T-helper 1 cell treated with Interleukin-12 subunit alpha and Interleukin-12 subunit beta and Interleukin-4 antibody, amounts not matched to agents 30 μg/mL and 1 μg/mL, for 36 hours (primary cell): ENCODE measurements at regions not wholly inside any gene's neighbourhood (a gene's known extent, or its start where the extent isn't known, plus 50 kb on each side); places are given as distances from the start of the nearest gene placed in this dataset.
"Not testable (repeated sequence)": the region's sequence is repeated elsewhere in the genome, so short reads cannot be mapped to it uniquely, and the experiment has no call there.

Experiments
- H3K27ac Mint-ChIP-seq: one replicate; pipeline ENCODE4 v1.8.0; 2021; ENCODE audit warnings: mild to moderate bottlenecking, mixed read lengths
- H3K27me3 Mint-ChIP-seq: one replicate; pipeline ENCODE4 v1.8.0; 2021; ENCODE audit warnings: low read depth, mixed read lengths
- H3K36me3 Mint-ChIP-seq: one replicate; pipeline ENCODE4 v1.8.0; 2021; ENCODE audit warnings: low read depth, mixed read lengths
- H3K4me1 Mint-ChIP-seq: one replicate; pipeline ENCODE4 v1.8.0; 2021; ENCODE audit warnings: low read depth, mixed read lengths
- H3K4me3 Mint-ChIP-seq: one replicate; pipeline ENCODE4 v1.8.0; 2021; ENCODE audit warnings: mild to moderate bottlenecking, moderate library complexity, mixed read lengths
- H3K9me3 Mint-ChIP-seq: one replicate; pipeline ENCODE4 v1.8.0; 2021; ENCODE audit warnings: mixed read lengths

DNA sequence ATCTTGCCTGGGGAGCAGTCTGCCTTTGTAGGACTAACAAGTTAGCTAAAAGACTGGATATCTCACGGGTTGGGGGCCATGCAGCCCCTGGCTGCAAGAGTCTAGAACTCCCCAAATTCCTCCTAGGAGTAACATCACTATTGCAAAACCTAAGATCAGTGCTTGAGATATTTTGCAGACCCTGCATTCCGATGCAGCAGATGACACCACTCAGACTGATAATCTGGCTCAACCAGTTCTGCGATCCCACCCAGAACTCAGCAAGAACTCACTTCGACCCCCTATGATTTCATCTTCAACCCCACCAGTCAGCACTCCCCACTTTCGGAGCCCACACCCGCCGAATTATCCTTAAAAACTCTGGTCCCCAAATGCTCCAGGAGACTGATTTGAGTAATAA lies 834.0 kb downstream of the C4orf33 start:
- H3K4me1 Mint-ChIP-seq, result no peaks in the 10 kb centered on the region
- no peaks in the 10 kb centered on the region for H3K36me3 Mint-ChIP-seq
- H3K27me3 Mint-ChIP-seq, result no peaks in the 10 kb centered on the region
- no peak overlapping the region for H3K4me3 Mint-ChIP-seq
- H3K9me3 Mint-ChIP-seq, result no peaks in the 10 kb centered on the region
- no peak overlapping the region for H3K27ac Mint-ChIP-seq

DNA sequence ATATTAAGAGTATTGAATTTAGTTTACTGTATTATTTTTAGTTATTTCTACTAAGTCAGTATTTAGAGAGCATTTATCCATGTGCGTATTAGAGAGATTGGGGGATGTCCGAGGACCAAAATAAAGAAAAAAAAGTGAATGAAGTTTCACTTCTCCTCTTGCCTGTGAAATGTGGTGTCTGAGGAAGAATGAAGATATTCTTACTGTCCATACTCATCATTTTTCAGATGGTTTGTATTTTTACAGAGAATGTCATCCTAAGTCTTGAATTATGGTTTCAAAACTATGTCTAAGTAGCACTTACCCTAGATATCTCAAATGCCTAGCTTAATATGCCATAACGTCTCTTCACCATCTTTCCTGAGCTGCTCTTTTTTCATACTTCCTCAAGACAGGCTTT lies 854.3 kb downstream of the C4orf33 start:
- no peaks in the 10 kb centered on the region for H3K36me3 Mint-ChIP-seq
- H3K4me3 Mint-ChIP-seq, result no peak overlapping the region
- H3K9me3 Mint-ChIP-seq, result no peaks in the 10 kb centered on the region
- H3K27me3 Mint-ChIP-seq, result no peaks in the 10 kb centered on the region
- H3K27ac Mint-ChIP-seq, result no peak overlapping the region
- no peaks in the 10 kb centered on the region for H3K4me1 Mint-ChIP-seq

DNA sequence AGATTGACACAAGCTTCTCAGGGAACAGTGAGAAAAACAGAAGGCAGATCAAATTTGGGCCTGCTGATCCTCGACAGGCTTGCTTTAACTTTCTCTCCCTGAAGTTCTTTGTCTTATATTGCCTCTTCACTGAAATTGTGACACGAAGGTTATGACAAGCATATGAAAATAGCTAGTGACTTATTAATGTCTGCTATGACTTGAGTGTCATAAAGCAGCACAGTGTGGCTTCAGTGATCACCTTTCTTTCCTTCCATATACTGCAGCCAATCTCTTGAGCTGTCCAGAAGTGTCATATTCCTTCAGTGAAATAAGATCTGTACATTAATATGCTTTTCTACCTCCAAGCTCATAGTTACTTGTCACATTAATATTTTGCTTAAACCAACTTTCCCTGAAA lies 870.2 kb downstream of the C4orf33 start:
- Mint-ChIP-seq H3K4me3 (no peak overlapping the region), H3K36me3 (no peaks in the 10 kb centered on the region), H3K27me3 (no peaks in the 10 kb centered on the region), H3K27ac (no peak overlapping the region), H3K9me3 (no peaks in the 10 kb centered on the region), H3K4me1 (no peaks in the 10 kb centered on the region)

DNA sequence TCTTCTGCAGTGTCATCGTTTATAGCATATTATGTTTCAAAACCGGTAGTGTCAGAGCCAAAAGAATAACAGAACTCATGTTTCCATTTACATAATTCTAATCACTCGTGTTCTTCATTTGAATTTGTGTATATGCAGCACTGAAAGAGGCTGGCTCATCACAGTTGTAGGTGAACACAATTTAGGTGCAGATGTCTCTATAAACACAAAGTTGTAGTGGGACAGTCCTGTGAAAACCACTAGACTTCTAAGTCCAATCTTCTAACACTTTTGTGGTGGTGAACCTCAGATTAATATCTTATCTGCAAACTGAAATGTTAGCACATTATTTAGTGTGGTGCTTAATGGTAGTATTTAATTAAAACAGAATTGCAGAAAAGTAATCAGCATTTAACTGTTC lies 872.4 kb downstream of the C4orf33 start:
- H3K4me1 Mint-ChIP-seq, result no peaks in the 10 kb centered on the region
- H3K4me3 Mint-ChIP-seq, result no peak overlapping the region
- H3K36me3 Mint-ChIP-seq, result no peaks in the 10 kb centered on the region
- no peak overlapping the region for H3K27ac Mint-ChIP-seq
- H3K27me3 Mint-ChIP-seq, result no peaks in the 10 kb centered on the region
- no peaks in the 10 kb centered on the region for H3K9me3 Mint-ChIP-seq

DNA sequence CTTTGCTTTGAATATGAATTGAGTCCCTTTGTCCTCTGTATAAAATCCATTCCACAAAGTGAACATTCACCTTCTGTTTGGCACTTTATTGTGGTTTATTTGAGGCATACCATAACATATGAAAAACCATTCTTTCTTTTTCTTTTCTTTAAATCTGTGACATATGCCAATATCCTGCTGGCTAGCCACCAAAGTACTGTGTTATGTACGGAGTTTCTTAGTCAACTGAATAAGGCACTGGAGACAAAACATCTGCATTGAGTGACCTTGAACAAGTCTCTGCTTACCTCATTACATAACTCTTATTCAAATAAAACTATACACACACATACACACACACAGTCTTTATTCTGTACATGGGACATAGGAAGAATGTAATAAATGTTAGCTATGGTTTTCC lies 872.8 kb downstream of the C4orf33 start:
- Mint-ChIP-seq H3K36me3 (no peaks in the 10 kb centered on the region), H3K4me1 (no peaks in the 10 kb centered on the region), H3K27me3 (no peaks in the 10 kb centered on the region), H3K9me3 (no peaks in the 10 kb centered on the region), H3K27ac (no peak overlapping the region), H3K4me3 (no peak overlapping the region)

DNA sequence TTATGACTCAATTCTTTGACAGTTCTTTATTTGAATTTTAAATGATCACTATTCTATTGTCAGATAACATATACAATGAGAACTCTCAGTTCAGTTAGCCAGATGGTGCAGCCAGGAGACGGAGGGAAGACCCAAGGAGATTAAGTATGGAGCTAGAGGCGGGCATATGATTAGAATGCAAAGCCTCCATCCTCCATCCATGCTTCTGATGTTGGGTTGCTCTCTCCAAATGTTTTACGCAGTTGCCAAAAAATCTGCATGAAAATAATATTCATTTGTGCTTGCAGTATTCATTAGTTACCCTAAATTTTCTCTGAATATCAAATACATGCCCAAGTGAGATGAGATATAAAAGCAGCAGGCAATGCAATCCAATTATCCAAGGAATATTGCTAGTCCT lies 874.8 kb downstream of the C4orf33 start:
- Mint-ChIP-seq H3K9me3 (no peaks in the 10 kb centered on the region), H3K36me3 (no peaks in the 10 kb centered on the region), H3K27ac (no peak overlapping the region), H3K27me3 (no peaks in the 10 kb centered on the region), H3K4me1 (no peaks in the 10 kb centered on the region), H3K4me3 (no peak overlapping the region)

DNA sequence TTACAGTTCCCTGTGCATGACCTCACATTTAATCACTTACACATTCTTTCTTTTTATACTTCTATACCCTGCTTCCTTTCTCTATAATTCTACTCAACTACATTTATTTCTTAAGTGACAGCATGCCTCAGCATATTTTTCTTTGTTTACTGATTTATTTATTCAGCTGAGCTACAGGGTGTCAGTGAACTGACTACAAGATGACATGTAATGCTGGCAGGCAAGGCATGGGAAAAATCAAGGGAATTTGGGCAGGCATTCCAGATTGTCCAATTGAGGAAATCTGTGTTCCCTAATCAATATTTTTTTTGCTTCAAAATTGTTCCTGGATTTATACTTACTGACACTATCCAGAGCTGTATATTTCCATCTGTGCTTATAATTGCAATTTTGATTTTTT lies 875.5 kb downstream of the C4orf33 start:
- no peak overlapping the region for H3K27ac Mint-ChIP-seq

DNA sequence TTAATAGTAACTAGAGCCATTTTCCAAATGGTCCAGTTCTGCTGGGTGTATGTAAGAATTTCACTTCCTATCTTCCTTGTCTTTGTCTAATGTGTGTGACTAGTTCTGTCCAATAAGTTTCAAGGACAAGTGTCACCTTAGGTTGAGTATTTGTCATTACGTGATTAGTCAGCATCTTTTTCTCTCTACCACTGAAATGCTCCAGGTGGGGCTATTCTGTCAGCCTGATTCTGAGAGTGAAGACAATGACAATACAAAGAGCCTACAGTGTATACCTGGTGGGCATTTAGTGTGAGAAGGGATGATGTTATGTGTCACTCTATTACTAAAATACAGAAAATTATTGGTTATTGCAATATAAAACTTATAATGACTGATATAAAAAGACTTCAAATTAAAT lies 876.3 kb downstream of the C4orf33 start:
- Mint-ChIP-seq H3K9me3 (no peaks in the 10 kb centered on the region), H3K27ac (no peak overlapping the region), H3K27me3 (no peaks in the 10 kb centered on the region), H3K36me3 (no peaks in the 10 kb centered on the region), H3K4me3 (no peak overlapping the region), H3K4me1 (no peaks in the 10 kb centered on the region)

More for the DNA sequence above, 875.5 kb downstream of the C4orf33 start:
- Mint-ChIP-seq H3K4me3 (no peak overlapping the region), H3K36me3 (no peaks in the 10 kb centered on the region), H3K27me3 (no peaks in the 10 kb centered on the region), H3K9me3 (no peaks in the 10 kb centered on the region), H3K4me1 (no peaks in the 10 kb centered on the region)

DNA sequence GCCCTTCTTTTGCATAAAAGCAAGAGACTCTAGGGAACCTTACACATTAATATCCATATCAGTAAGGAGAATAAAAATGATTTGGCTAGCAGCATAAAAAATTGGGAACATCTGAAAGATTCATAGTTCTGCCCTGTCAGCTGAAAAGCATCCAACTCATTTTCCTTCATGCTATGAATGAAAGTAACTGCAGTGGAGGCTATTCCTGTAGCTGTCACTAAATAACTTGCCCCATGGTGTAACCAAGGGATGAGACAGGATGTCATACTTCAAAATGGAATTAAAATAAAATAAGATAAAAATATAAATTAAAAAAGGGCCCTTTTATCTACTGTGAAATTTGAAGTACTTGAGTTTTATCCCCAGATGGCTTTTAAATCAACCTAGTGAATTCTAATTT lies 878.8 kb downstream of the C4orf33 start:
- no peak overlapping the region for H3K27ac Mint-ChIP-seq
- H3K4me3 Mint-ChIP-seq, result no peak overlapping the region
- no peaks in the 10 kb centered on the region for H3K4me1 Mint-ChIP-seq
- H3K36me3 Mint-ChIP-seq, result no peaks in the 10 kb centered on the region
- no peaks in the 10 kb centered on the region for H3K9me3 Mint-ChIP-seq
- H3K27me3 Mint-ChIP-seq, result no peaks in the 10 kb centered on the region

DNA sequence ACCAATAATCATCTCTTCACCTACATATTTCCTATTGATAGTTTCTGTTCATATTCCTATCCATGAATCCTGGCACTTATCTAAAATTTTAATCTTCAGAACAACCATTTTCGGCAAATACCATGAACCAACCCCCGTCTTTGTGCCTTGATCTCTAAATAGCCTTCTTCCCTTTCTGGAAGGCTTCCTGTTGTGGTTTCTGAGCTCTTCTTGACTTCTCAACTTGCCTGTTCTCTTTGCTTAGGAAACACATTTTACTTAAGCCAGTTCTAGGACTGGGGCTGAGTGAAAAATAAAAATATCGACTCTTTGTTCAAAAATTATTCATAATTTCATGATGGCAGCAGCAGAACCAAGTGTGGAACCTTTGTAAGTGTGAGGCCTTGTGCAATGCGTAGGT lies 882.4 kb downstream of the C4orf33 start:
- Mint-ChIP-seq H3K27me3 (no peaks in the 10 kb centered on the region), H3K27ac (no peak overlapping the region), H3K9me3 (no peaks in the 10 kb centered on the region), H3K36me3 (no peaks in the 10 kb centered on the region), H3K4me3 (no peak overlapping the region), H3K4me1 (no peaks in the 10 kb centered on the region)

DNA sequence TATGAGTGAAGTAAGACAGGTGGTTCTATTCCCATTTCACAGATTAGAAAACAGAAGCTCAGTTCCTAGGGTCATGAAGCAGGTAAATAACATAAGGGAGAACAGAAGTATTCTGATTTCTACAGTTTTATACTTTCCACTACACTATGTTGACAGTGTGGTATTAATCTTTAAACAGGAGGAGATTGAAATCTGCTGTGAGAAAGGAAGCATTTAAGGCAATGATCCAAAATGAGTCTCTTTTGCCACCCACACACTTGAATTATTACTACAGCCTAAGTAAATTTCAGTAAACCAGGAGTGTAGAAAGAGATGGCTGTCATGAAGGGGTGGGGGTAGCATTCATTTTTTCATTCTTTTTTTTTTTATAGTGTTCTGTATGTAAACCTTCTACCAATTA lies 893.0 kb downstream of the C4orf33 start:
- H3K36me3 Mint-ChIP-seq, result no peaks in the 10 kb centered on the region
- H3K4me3 Mint-ChIP-seq, result no peak overlapping the region
- H3K4me1 Mint-ChIP-seq, result no peaks in the 10 kb centered on the region
- H3K27ac Mint-ChIP-seq, result no peak overlapping the region
- H3K9me3 Mint-ChIP-seq, result no peaks in the 10 kb centered on the region
- H3K27me3 Mint-ChIP-seq, result no peaks in the 10 kb centered on the region

DNA sequence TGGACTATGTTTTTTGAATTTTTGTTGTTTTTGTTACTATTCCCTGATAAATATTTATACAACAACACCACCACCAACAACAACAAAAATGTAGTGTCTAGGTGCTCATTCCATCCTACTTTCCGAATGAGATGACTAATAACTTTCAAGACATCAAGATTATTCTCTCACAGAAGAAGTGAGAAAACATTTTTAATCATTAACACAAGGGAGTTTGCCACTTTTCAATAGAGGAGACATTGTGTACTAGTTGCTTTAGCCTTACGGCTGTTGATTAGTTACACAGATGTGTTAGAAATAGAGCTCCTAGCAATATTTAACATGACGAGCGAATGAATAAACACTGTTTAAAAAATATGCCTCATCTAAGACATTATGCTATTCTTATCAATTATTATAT lies 898.8 kb downstream of the C4orf33 start:
- H3K4me1 Mint-ChIP-seq, result no peaks in the 10 kb centered on the region
- H3K27me3 Mint-ChIP-seq, result no peaks in the 10 kb centered on the region
- H3K36me3 Mint-ChIP-seq, result no peaks in the 10 kb centered on the region
- no peak overlapping the region for H3K27ac Mint-ChIP-seq
- no peak overlapping the region for H3K4me3 Mint-ChIP-seq
- no peaks in the 10 kb centered on the region for H3K9me3 Mint-ChIP-seq

DNA sequence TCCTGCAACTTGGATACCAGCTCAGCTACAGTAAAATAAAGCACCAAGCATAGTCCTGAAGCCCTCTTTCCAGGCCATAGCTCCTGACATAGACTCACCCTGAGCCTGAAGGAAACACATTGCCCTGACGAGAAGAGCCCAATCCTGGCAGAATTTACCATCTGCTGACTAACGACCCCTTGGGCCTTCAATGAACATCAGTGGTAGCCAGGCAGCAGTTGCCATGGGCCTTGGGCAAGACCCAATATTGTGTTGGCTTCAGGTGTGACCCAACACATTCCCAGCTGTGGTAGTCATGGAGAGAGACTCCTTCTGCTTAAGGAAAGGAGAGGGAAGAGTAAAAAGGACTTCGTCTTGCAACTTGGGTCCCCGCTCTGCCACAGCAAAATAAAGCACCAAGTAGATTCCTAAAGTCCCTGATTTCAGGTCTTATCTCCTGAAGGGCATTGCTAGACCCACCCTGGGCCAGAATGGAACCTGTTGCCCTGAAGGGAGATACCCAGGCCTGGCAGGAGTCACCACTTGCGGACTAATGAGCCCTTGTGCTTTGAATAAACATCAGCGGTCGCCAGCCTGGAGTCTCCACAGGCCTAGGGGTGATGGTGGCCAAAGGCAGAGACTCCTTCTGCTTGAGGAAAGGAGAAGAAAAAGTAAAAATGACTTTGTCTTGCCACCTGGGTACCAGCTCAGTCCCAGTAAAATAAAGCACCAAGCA lies 902.6 kb downstream of the C4orf33 start:
- Mint-ChIP-seq H3K36me3 (no peaks in the 10 kb centered on the region), H3K4me1 (no peaks in the 10 kb centered on the region), H3K4me3 (no peak overlapping the region), H3K27me3 (no peaks in the 10 kb centered on the region), H3K9me3 (no peaks in the 10 kb centered on the region), H3K27ac (no peak overlapping the region)

DNA sequence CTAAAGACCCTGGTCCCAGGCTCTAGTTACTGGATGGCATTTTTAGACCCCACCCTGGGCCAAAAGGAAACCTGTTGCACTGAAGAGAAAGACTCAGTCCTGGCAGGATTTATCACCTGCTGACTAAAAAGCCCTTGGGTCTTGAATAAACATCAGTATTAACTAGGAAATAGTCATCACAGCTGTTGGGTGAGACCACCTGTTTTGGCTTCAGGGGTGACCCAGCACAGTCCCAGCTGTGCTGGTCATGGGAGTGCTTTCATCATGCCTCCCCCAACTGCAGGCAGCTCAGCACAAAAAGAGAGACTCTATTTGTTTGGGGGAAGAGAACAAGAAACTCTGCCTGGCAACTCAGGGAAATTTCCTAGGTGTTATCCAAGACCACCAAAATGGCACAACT lies 903.2 kb downstream of the C4orf33 start:
- Mint-ChIP-seq H3K9me3 (no peaks in the 10 kb centered on the region), H3K27ac (no peak overlapping the region), H3K27me3 (no peaks in the 10 kb centered on the region), H3K4me3 (no peak overlapping the region), H3K4me1 (no peaks in the 10 kb centered on the region), H3K36me3 (no peaks in the 10 kb centered on the region)

DNA sequence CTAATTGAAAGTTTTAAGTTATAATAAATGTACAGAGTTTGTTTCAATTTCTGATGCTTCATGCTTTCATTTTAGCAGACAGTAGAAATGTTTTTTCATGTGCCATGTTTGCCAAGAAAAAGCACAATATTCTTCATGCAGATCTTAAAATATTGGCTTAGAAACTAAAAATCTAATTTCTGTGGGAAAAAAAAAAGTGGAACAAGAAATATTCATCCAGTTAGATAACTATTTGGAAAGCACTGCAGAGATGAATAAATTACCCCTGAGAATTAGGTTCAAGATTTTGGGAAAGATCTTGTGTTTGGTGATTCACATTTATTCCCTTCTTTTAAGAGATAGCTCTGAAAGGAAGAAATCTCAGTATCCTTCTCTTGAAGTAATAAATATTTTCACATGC lies 912.5 kb downstream of the C4orf33 start:
- Mint-ChIP-seq H3K27ac (no peak overlapping the region), H3K4me1 (no peaks in the 10 kb centered on the region), H3K27me3 (no peaks in the 10 kb centered on the region), H3K36me3 (no peaks in the 10 kb centered on the region), H3K9me3 (no peaks in the 10 kb centered on the region), H3K4me3 (no peak overlapping the region)

DNA sequence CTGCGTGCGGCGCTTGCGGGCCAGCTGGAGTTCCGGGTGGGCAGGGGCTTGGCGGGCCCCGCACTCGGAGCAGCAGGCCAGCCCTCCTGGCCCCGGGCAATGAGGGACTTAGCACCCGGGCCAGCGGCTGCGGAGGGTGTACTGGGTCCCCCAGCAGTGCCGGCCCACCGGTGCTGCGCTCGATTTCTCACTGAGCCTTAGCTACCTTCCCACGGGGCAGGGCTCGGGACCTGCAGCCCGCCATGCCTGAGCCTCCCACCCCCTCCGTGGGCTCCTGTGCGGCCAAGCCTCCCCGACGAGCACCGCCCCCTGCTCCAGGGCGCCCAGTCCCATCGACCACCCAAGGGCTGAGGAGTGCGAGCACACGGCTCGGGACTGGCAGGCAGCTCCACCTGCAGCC lies 916.9 kb downstream of the C4orf33 start:
- H3K9me3 Mint-ChIP-seq, H3K36me3 Mint-ChIP-seq, H3K4me3 Mint-ChIP-seq: not testable (repeated sequence)

More for the DNA sequence above, 916.9 kb downstream of the C4orf33 start:
- H3K27ac Mint-ChIP-seq, H3K4me1 Mint-ChIP-seq, H3K27me3 Mint-ChIP-seq: not testable (repeated sequence)
